ENCODE measurements at regions not wholly inside any gene's neighbourhood (a gene's known extent, or its start where the extent isn't known, plus 50 kb on each side); places are given as distances from the start of the nearest gene placed in this dataset.

DNA sequence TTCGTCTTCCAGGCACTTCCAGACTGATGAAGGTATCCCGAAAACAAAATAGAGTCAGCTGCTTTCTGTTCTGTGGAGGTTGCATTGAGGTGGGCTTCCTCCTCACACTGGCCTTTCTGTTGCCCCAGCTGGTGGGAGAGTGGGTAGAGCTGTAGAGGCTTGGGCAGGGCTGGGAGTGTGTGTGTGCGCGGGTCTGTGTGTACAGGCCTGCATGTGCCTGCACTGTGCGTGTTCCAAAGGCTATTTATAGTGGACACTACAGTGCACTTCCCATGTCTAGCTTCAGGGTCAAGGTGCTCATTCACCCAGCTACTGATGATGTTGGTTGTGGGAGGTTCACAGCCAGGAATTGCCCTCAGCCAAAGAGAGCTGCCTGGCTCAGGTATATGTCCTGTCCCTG lies 260.1 kb upstream of the HABP2 start:
- TF ChIP-seq, protein P1, sequence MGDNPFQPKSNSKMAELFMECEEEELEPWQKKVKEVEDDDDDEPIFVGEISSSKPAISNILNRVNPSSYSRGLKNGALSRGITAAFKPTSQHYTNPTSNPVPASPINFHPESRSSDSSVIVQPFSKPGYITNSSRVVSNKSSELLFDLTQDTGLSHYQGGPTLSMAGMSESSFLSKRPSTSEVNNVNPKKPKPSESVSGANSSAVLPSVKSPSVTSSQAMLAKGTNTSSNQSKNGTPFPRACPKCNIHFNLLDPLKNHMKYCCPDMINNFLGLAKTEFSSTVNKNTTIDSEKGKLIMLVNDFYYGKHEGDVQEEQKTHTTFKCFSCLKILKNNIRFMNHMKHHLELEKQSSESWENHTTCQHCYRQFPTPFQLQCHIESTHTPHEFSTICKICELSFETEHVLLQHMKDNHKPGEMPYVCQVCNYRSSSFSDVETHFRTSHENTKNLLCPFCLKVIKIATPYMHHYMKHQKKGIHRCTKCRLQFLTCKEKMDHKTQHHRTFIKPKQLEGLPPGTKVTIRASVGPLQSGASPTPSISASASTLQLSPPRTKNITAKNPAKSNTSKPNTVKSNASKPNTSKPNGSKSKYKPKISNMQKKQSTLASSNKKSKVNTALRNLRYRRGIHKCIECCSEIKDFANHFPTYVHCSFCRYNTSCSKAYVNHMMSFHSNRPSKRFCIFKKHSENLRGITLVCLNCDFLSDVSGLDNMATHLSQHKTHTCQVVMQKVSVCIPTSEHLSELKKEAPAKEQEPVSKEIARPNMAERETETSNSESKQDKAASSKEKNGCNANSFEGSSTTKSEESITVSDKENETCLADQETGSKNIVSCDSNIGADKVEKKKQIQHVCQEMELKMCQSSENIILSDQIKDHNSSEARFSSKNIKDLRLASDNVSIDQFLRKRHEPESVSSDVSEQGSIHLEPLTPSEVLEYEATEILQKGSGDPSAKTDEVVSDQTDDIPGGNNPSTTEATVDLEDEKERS (tag by site-specific recombination; IDR thresholded peaks at IDR 0.05) = no peak
- TF ChIP-seq, protein P2, sequence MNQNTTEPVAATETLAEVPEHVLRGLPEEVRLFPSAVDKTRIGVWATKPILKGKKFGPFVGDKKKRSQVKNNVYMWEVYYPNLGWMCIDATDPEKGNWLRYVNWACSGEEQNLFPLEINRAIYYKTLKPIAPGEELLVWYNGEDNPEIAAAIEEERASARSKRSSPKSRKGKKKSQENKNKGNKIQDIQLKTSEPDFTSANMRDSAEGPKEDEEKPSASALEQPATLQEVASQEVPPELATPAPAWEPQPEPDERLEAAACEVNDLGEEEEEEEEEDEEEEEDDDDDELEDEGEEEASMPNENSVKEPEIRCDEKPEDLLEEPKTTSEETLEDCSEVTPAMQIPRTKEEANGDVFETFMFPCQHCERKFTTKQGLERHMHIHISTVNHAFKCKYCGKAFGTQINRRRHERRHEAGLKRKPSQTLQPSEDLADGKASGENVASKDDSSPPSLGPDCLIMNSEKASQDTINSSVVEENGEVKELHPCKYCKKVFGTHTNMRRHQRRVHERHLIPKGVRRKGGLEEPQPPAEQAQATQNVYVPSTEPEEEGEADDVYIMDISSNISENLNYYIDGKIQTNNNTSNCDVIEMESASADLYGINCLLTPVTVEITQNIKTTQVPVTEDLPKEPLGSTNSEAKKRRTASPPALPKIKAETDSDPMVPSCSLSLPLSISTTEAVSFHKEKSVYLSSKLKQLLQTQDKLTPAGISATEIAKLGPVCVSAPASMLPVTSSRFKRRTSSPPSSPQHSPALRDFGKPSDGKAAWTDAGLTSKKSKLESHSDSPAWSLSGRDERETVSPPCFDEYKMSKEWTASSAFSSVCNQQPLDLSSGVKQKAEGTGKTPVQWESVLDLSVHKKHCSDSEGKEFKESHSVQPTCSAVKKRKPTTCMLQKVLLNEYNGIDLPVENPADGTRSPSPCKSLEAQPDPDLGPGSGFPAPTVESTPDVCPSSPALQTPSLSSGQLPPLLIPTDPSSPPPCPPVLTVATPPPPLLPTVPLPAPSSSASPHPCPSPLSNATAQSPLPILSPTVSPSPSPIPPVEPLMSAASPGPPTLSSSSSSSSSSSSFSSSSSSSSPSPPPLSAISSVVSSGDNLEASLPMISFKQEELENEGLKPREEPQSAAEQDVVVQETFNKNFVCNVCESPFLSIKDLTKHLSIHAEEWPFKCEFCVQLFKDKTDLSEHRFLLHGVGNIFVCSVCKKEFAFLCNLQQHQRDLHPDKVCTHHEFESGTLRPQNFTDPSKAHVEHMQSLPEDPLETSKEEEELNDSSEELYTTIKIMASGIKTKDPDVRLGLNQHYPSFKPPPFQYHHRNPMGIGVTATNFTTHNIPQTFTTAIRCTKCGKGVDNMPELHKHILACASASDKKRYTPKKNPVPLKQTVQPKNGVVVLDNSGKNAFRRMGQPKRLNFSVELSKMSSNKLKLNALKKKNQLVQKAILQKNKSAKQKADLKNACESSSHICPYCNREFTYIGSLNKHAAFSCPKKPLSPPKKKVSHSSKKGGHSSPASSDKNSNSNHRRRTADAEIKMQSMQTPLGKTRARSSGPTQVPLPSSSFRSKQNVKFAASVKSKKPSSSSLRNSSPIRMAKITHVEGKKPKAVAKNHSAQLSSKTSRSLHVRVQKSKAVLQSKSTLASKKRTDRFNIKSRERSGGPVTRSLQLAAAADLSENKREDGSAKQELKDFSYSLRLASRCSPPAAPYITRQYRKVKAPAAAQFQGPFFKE (tag by site-specific recombination; IDR thresholded peaks at IDR 0.05; ENCODE audit: borderline replicate concordance) = no peak
- TF ChIP-seq, protein P3, sequence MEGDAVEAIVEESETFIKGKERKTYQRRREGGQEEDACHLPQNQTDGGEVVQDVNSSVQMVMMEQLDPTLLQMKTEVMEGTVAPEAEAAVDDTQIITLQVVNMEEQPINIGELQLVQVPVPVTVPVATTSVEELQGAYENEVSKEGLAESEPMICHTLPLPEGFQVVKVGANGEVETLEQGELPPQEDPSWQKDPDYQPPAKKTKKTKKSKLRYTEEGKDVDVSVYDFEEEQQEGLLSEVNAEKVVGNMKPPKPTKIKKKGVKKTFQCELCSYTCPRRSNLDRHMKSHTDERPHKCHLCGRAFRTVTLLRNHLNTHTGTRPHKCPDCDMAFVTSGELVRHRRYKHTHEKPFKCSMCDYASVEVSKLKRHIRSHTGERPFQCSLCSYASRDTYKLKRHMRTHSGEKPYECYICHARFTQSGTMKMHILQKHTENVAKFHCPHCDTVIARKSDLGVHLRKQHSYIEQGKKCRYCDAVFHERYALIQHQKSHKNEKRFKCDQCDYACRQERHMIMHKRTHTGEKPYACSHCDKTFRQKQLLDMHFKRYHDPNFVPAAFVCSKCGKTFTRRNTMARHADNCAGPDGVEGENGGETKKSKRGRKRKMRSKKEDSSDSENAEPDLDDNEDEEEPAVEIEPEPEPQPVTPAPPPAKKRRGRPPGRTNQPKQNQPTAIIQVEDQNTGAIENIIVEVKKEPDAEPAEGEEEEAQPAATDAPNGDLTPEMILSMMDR (tag by site-specific recombination; IDR thresholded peaks at IDR 0.05) = no peak
- TF ChIP-seq, protein P4, sequence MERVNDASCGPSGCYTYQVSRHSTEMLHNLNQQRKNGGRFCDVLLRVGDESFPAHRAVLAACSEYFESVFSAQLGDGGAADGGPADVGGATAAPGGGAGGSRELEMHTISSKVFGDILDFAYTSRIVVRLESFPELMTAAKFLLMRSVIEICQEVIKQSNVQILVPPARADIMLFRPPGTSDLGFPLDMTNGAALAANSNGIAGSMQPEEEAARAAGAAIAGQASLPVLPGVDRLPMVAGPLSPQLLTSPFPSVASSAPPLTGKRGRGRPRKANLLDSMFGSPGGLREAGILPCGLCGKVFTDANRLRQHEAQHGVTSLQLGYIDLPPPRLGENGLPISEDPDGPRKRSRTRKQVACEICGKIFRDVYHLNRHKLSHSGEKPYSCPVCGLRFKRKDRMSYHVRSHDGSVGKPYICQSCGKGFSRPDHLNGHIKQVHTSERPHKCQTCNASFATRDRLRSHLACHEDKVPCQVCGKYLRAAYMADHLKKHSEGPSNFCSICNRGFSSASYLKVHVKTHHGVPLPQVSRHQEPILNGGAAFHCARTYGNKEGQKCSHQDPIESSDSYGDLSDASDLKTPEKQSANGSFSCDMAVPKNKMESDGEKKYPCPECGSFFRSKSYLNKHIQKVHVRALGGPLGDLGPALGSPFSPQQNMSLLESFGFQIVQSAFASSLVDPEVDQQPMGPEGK (tag by site-specific recombination; IDR thresholded peaks at IDR 0.05) = no peak

All from HEK293 (cell line).